HG03439 (cell line): ENCODE measurements at regions not wholly inside any gene's neighbourhood (a gene's known extent, or its start where the extent isn't known, plus 50 kb on each side); places are given as distances from the start of the nearest gene placed in this dataset.

Experiments used
- ATAC-seq: cut with Tn5 transposase; IDR thresholded peaks from one replicate; pipeline ENCODE4 v1.9.1; 2021; ENCODE audit warnings: mild to moderate bottlenecking, moderate library complexity; ENCODE audit not compliant: unreplicated experiment

- no peak for ATAC-seq
Observed at GRCh38 chr1:67582625-67583461, 102.2 kb upstream of the GADD45A start.

- ATAC-seq: no peak
Observed at GRCh38 chr1:67583462-67583950, 101.5 kb upstream of the GADD45A start.

- ATAC-seq: no peak
Observed at GRCh38 chr1:67584938-67585337, 100.1 kb upstream of the GADD45A start.

GRCh38 chr1:67586596-67586995 is 98.4 kb upstream of the GADD45A start:
- no peak for ATAC-seq

- no peak for ATAC-seq
Observed at GRCh38 chr1:67588178-67588855, 96.7 kb upstream of the GADD45A start.

GRCh38 chr1:67589519-67590233 is 95.3 kb upstream of the GADD45A start:
- no peak for ATAC-seq

- no peak for ATAC-seq
Observed at GRCh38 chr1:67590329-67590728, 94.7 kb upstream of the GADD45A start.

- ATAC-seq: no peak
Observed at GRCh38 chr1:67594764-67595163, 90.2 kb upstream of the GADD45A start.

- ATAC-seq: no peak
Observed at GRCh38 chr1:67596674-67597073, 88.3 kb upstream of the GADD45A start.

GRCh38 chr1:67597336-67597735 is 87.7 kb upstream of the GADD45A start:
- ATAC-seq: no peak

- no peak for ATAC-seq
Observed at GRCh38 chr1:67599085-67599484, 85.9 kb upstream of the GADD45A start.

GRCh38 chr1:67601539-67601938 is 83.5 kb upstream of the GADD45A start:
- no peak for ATAC-seq

- ATAC-seq: no peak
Observed at GRCh38 chr1:67601955-67602354, 83.0 kb upstream of the GADD45A start.

- no peak for ATAC-seq
Observed at GRCh38 chr1:67604778-67605177, 80.2 kb upstream of the GADD45A start.

- ATAC-seq: no peak
Observed at GRCh38 chr1:67605209-67605780, 79.7 kb upstream of the GADD45A start.

GRCh38 chr1:67607286-67607685 is 77.7 kb upstream of the GADD45A start:
- no peak for ATAC-seq

GRCh38 chr1:67607699-67608098 is 77.3 kb upstream of the GADD45A start:
- ATAC-seq: no peak

- ATAC-seq: no peak
Observed at GRCh38 chr1:67608661-67609576, 76.1 kb upstream of the GADD45A start.

- ATAC-seq: peak; percentile 51
Observed at GRCh38 chr1:67609577-67610341, 75.2 kb upstream of the GADD45A start.
